HG03066 (cell line): ENCODE measurements at regions not wholly inside any gene's neighbourhood (a gene's known extent, or its start where the extent isn't known, plus 50 kb on each side); places are given as distances from the start of the nearest gene placed in this dataset.

Experiments used
- ATAC-seq: cut with Tn5 transposase; IDR thresholded peaks from one replicate; pipeline ENCODE4 v1.9.1; 2021; ENCODE audit warnings: low read depth; ENCODE audit not compliant: unreplicated experiment

DNA sequence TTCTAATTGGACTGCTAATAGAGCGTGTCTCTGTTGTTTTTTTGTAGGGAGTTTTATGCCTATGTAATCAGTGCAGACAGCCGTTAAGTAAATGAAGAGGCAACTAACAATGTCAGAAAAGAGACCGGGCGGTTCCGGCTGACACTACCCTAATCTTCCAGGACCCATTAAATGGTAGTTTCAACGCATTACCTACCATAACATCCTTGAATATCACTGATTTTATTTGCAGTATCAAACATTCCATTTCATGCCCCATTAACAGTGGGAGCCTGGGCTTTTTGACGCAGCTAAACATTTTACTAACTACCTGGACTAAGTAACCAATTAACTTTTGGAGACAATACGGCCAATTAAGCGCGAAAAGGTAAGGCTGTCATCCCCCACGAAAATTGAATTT is 832.9 kb upstream of the NR2F2 start:
- ATAC-seq: no peak

DNA sequence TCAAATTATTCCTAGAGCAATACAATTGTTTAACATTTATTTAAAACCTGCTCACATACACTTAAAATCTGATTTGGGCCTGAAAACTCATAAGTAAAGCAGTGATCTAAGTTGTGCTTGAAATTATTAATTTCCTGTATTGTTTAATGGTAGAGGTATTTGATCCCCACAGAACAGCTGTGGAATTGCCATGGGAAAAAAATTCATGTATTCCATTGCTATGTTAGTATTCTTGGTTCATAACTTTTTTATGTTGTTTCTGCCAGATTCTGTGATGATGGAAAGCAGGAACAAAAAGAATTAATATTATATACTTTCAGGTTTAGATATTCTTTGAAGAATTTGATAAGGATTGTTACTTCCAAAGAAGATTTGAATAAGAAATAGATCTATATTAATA is 831.5 kb upstream of the NR2F2 start:
- no peak for ATAC-seq

DNA sequence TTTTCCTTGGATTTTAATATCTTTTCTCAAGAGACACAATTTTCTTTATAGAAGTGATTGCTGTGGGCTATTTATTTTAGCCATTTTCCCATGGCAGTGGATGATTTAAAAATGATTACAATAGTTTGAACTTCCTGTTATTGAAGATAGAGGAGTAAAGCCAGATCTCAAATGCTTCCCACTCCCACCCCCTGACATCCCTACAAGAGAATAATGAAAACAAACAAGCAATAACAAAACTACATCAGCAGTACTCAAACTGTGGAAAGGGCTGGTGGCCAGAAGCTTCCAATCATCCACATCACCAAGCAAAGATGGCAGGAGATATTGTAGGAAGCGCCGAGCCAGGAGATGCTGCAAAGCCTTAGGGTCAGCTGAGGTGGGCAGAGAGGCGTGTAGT is 831.1 kb upstream of the NR2F2 start:
- ATAC-seq: no peak

DNA sequence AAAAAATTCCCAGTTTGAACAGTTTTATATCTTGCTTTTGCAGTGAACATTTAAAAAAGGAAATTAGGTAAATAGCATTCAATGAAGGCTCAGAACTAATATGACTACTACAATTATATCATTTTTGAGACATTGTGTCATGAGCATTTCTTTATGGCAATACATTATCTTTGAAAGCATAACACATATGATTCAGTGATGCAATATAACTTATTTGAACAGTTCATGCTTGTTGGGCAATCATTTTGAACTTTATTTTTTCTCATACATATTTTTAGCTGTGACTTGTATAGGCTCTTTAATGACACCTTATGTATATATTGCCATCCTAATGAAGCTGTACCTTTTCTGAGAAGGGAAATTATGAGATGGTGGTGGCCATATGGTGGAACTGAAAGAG is 828.6 kb upstream of the NR2F2 start:
- ATAC-seq: no peak

DNA sequence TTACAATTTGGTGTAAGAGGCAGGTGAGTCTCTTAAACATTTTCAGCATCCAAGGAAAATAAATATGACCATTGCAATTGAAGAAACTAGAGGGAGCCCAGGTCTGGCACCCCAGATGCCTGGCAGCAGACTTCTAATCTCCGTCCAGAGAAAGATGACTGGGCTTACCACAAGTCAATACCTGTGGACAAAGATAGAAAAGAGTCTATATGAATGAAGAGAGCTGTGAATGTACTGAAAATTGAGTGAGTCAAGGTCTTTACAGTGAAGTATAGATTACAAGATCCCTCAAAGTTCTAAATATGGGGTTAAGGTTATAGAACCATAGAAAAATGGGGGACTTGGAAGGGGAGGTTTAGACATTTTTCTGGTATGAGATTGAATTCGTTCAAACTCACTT is 827.4 kb upstream of the NR2F2 start:
- ATAC-seq: no peak

DNA sequence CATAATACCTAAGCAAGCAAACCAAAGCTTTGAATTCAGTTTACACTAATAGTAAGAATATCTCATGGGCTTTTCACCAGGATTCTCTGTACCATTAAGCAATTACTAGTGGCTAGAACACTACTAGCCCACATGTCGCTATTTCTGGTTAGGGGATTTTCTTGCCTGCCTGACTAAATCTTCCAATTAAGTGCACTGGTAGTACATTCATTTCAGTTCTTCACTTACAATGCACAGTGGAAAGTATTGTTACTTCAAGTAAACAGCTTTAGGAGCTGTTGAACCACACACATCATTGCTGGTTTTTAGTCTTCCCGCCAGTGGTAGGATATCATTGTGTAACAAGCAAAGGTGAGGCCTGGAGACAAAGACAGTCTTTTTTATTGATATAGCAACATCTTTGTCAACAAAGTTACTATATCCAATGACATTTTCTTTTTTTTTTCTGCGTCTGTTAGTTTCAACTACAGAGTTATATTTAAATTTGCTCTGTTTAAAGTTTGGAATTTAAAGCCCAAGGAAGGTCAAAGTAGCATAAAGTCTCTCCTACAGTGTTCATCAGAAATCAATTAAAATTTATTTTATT is 826.8 kb upstream of the NR2F2 start:
- ATAC-seq: no peak

DNA sequence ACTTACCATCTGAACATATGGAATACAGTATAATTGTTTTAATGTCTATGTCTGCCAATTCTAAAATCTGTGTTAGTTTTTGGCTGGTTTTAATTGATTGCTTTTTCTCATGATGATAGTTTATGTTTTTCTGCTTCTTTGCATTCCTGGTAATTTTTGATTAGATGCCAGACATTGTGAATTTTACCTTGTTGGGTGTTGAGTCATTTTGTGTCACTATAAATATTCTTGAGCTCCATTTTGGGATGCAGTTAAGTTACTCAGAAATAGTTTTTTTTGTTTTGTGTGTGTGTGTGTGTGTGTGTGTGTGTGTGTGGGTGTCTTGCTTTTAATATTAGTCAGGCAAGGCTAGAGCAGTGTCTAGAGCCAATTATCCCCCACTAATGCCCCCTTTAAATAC is 818.8 kb upstream of the NR2F2 start:
- ATAC-seq: no peak

DNA sequence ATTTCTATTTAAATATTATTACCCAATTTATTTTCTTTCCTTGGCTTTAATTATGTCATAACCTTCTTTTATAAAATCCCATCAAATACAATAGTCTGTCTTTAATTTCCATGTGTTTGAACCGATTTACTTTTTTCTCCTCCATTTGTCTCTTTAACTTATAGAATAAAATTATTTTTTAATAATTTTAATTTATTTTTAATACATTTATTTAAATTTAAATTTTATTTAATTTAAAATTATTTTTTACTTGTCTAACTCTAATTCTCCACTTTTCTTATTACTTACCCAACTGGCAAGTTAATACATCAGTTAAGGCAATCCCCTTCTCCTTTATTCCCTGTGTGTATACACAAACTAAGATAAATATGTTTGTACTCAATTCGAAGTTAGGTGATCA is 817.6 kb upstream of the NR2F2 start:
- no peak for ATAC-seq

DNA sequence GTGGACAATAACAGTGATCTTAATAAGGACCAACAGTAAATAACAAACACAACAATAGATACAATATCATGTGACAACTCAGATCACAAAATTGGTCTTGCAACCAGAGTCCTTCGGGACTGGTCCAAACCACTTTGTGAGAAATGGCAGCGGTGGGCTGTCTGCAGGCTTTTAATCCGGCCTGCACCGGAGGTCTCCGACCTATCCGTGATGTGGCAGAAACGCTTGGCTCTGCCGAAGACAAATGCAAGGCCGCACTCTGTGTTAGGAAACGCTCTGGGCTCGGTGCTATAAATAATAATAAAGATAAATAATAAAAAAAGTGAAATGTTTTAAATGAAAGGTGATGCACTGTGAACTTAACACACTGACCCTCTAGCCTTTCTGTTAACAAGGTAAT is 810.6 kb upstream of the NR2F2 start:
- no peak for ATAC-seq

DNA sequence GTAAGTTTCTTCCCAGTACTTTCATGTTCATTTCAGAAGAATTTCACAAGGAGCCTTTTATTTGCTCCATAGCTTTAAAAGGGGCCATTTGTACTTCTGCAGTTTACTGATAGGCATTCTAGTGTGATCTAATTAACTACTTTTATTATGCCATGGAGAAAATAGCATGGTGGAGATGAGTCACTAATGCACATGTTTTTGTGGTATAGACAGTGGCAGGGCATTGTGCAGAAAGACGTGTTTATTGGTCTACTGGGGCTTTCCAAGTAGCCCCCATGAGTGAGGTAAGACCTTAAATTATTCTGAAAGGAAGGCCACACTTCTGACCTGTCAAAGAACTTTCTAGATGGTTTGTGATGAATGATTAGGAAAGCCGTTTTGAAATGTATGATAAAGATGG is 810.0 kb upstream of the NR2F2 start:
- no peak for ATAC-seq

DNA sequence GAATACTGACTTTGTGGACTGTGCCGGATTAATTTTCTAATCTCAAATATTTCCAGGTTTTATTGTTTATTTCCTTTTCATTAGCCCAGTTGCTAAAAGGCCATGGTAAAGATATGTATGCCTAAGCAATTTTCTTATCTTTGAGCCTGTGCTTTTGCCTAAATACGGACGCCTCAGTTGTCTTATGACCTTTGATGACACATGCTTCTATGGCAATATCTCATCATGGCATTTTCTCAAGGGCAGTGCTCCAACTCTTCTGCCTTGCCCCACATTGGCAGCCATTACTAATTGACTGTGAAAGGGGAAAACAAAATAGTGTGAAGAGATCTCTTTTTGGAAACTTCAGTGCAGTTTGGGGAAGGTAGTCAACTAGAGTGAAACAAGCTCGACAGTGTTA is 809.6 kb upstream of the NR2F2 start:
- ATAC-seq: no peak

DNA sequence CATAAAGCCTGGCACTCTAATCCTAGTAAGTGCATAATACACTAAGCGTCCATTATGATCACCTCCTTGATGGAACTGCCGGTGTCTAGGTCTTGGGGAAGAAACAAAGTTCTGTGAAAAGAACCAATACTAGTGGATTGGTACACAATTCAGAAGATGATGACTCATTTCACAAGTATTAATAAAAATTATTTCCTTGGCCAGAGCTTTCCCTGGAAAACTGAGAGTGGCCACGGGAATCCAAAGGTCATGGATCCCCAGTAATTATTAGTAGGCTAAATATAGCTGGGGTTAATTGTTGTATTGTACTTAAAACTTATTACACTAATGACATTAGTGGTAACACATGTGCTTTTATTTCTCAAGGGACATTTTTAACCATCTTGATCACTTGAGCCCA is 808.0 kb upstream of the NR2F2 start:
- ATAC-seq: no peak

DNA sequence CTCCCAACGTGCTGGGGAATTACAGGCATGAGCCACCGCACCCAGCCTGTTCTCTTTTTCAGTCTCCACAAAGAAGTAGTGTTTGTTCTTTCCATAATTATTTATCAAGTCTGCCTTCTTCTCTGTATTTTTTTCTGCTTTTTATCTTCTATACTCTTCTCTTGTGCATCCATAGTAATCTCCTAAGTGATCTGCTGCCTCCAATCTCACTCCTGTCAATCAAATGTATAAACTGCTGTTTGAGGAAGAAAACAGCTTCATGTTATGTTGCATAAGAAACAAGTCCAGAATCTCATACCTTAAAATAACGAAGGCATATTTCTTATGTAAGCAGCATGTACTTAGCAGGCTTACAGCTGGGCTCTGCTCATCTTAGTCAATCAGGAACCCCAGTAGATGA is 801.6 kb upstream of the NR2F2 start:
- ATAC-seq: no peak

DNA sequence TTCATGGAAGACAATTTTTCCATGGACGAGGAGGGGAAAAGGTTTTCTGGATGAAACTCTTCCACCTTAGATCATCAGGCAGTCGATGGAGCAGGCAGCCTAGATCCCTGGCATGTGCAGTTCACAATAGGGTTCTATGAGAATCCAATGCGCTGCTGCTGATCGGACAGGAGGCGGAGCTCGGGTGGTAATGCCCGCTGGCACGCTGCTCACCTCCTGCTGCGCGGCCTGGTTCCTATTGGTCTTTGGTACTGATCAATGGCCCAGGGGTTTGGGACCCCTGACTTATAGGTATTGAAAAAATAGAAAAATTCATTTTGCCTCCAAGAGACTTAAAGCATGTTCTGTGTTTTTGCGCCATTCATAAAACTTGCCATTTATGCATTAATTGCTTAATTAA is 793.9 kb upstream of the NR2F2 start:
- ATAC-seq: no peak

DNA sequence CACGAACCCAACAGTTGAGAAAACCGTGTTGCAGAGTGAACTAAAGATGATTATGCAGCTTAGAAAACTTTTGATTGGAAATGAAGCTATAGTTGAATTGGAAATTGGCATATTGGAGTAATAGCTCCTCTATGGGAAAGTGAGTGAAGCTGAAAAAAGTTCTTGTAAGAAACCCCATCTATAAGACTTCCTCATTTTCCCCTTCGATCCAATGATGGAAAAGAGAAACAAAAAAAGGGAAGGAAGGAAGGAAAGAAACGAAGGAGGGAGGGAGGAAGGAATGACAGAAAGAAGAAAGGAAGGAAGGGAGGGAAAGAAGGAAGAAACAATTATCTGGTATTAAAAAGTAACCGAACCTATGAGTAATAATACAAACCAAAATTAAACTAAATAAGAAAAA is 791.8 kb upstream of the NR2F2 start:
- no peak for ATAC-seq

DNA sequence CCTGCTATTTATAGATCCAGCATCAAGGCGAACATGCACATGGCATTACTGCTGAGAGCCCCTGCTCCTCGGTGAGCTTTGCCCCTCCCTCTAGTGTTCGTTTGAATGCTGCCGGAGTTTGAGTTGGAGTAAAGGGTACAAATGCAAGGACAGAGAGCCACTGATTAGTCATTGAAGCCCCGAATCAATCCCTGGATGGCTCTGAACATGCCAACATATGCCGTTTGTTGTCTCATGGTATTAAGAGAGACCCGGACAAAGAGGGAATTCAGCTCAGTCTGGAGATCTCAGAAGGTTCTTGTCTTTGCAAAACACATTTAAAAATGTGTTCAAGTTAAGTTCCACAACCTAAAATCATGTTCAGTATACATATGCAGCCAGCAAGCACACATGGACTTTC is 789.2 kb upstream of the NR2F2 start:
- ATAC-seq: no peak

DNA sequence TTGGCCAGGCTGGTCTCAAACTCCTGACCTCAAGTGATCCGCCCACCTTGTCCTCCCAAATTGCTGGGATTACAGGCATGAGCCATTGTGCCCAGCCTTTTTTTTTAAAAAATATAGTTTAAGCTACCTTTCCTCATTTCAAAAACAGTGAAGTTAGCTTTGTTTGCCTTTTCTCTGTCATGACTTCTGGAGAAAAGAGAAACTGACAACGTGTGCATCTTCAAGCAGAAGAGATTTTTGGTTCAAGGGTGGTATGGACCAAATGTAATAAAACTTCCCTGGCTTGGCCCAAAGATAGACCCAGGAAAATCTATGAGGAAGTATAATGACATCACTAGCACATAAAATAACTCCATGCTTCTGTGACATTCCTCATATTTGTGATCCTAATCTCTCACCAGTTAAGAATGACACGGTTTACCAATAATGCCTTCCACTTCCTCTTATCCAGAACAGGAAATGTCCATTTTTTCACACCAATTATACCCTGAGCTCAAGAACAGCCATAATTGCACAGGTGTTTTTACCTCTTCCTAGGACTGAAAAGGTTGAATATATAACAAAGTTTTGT is 781.2 kb upstream of the NR2F2 start:
- ATAC-seq: no peak

DNA sequence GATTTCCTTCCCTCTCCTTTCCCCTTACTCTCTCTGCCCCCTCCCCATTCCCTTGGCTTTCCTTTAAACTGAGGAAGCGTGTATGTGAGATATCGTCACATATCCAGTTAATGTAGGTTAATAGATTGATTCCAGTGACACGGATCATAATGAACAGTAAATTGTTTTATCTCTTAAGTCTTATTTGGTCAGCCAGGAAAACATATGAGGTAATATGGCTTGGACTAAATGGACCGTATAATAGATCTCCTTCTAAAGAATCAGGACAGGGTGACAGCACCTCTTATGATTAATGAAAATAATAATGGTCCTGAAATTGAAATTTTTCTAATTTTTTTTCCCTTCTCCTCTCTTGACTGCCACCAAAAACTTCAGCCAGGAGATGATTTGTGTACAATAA is 779.8 kb upstream of the NR2F2 start:
- no peak for ATAC-seq

DNA sequence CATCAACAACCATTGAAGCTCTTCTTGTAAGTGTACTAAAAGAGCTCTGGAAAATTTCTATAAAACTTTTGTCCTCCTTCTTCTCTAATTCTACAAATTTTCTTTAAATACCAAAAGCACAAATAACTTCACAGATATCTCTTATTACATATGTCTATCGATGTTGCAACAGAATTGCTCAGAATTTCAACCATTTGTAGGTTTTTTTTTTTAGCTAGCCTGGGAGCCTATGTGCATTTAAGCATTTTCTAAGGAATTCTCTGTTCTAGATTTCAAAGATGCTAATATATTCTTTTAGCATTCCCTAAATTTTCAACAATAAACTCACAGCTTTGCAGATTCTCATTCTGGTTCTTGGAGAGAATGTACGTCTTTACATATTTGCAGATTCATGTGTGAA is 774.3 kb upstream of the NR2F2 start:
- ATAC-seq: no peak

DNA sequence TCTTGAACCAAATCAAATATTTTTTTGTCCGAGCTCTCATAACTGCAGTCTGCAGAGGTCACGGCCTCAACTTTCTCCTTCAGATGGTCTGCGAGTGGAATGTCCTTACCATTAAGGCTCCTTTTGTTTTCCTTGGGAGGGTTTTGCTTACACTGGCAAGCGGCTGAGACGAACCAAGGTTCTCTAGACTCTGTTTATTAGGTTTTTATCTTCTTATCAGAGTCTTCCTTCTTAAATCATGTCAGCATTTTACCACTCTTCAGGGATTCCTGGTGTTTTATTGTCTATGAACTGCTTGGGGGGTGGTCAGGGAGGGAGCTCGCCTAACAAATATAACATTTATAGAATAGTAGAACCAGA is 773.7 kb upstream of the NR2F2 start:
- ATAC-seq: no peak

DNA sequence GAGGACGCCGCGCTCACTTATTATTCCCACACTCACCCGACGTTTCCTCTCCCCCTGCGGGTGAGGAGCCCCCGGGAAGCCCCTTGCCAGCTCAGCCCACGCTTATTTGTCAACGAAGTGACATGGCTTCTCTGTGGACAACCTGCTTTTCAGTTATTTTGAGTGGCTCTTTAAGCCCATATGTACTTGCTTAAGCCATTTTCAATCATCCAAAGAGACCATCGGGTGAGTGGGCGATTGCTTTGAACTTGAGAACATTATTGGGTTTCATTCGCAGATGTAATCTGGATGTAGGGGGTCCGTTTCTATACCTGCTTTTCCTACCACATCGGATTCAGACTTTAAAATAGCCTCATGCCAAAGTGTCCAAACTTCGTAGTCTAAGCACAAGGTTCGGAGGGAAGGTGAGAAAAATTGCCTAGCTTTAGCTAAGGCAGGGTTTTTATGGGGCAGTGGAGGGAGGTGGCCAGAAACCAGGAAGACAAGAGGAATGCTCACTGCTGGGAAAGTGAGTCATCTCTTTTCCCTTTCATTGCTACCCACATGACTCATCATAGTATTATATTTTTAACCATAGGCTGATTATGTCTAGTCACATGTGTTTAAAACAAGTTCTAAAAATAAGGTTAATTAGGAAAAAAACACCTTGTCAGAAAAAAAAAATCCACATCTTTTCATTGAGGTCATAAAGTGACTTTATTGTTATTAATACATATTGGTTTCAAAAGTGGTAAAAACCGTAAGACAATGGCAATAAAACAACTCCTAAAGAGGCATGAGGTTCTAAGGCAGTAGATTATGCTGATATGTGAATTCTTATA is 773.1 kb upstream of the NR2F2 start:
- ATAC-seq: no peak

DNA sequence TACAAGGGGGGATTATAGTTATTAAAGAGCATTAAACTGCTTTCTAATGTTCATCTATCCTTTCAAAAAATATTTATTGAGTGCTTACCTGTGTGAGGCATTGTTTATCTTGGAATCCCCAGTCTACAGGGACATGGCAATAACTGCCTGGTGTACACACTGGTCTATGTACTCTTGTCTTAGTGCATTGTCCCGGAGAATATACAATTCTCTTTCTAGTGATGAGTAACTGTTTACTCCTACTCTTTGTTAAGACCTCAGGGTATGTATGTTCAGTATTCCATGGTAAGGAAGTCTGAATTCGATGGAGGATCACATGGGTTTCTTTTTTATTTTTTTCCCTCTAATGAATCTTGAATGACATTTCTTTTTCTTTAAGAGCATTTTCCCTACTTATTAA is 772.4 kb upstream of the NR2F2 start:
- no peak for ATAC-seq
